WERI-Rb-1 (cell line): ENCODE measurements at regions not wholly inside any gene's neighbourhood (a gene's known extent, or its start where the extent isn't known, plus 50 kb on each side); places are given as distances from the start of the nearest gene placed in this dataset.
"Not testable (repeated sequence)": the region's sequence is repeated elsewhere in the genome, so short reads cannot be mapped to it uniquely, and the experiment has no call there.

Experiments
- DNase-seq: peaks from one replicate; pipeline ENCODE4 v3.0.0-alpha.2; 2020
- H3K27ac ChIP-seq: fragments of 250-450 bp; sonication (Bioruptor Pico); 2 replicates; pipeline ENCODE4 v1.5.1; 2020; ENCODE audit warnings: mild to moderate bottlenecking, moderate library complexity
- H3K27me3 ChIP-seq: fragments of 250-450 bp; sonication (Bioruptor Pico); 2 replicates; pipeline ENCODE4 v1.5.1; 2021; ENCODE audit warnings: mild to moderate bottlenecking, low read depth, moderate library complexity; ENCODE audit not compliant: insufficient read depth, severe bottlenecking
- H3K36me3 ChIP-seq: fragments of 250-450 bp; sonication (Bioruptor Pico); 2 replicates; pipeline ENCODE4 v1.5.1; 2020; ENCODE audit warnings: mild to moderate bottlenecking, moderate library complexity
- H3K4me3 ChIP-seq: 2 replicates; pipeline ENCODE4 v1.5.1; 2011; ENCODE audit warnings: low read depth, mild to moderate bottlenecking, control low read depth, low read length
- H3K9me3 ChIP-seq: fragments of 250-450 bp; sonication (Bioruptor Pico); 2 replicates; pipeline ENCODE4 v1.5.1; 2021; ENCODE audit warnings: mild to moderate bottlenecking, moderate library complexity; ENCODE audit not compliant: severe bottlenecking
- CTCF ChIP-seq: IDR thresholded peaks from 2 replicates; pipeline ENCODE4 v1.5.1; 2011; ENCODE audit warnings: low read depth, mild to moderate bottlenecking, control low read depth, inconsistent platforms, low read length

DNA sequence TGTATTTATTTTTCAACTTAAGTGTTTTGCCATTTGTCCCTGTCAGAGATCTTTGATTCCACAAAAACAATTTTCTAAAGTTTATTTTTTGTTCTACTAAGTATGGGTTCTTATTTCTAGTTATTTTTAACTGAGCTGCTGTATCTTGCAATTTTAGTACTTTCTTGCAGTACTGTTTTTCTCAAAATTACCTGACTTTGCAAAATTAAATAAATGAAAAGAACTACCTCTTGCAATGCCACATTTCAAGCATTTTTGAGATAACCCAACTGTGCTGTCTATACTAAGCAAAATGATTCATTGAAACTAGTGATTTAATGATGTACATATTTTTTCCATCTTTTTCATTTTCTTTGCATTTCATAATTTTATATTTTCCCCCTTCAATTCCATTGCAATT lies 71.5 kb upstream of the ADGRL2 start:
- Histone ChIP-seq H3K4me3 (no peak overlapping the region), H3K27ac (no peak overlapping the region), H3K36me3 (no peaks in the 10 kb centered on the region), H3K27me3 (no peaks in the 10 kb centered on the region), H3K9me3 (no peaks in the 10 kb centered on the region)
- TF ChIP-seq CTCF, result no peak
- no peak for DNase-seq

GRCh38 chr1:81725823-81726222 lies 74.9 kb upstream of the ADGRL2 start:
- no peak for TF ChIP-seq CTCF
- H3K4me3 ChIP-seq, result no peak overlapping the region
- no peaks in the 10 kb centered on the region for H3K9me3 ChIP-seq
- no peak for DNase-seq
- H3K27me3 ChIP-seq, result no peaks in the 10 kb centered on the region
- no peak overlapping the region for H3K27ac ChIP-seq
- no peaks in the 10 kb centered on the region for H3K36me3 ChIP-seq

DNA sequence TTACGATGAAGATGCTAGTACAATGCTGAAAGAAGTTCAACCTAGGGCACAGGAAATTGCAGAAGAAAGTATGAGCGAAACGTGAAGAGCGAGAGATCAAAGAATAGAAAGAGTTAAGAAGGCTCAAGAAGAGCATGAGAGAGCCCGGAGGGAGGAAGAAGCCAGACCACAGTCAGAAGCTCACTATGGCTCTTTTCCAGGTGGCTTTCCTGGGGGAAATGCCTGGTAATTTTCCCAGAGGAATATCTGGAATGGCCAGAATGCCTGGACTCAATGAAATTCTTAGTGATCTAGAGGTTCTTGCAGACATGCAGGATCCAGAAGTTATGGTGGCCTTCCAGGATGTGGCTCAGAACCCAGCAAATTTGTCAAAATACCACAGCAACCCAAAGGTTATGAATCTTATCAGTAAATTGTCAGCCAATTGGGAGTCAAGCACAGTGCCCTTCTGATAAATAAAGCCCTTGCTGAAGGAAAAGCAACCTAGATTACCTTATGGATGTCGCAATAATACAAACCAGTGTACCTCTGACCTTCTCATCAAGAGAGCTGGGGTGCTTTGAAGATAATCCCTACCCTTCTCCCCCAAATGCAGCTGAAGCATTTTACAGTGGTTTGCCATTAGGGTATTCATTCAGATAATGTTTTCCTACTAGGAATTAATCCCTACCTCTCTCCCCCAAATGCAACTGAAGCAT lies 78.0 kb upstream of the ADGRL2 start:
- not testable (repeated sequence) for H3K27ac ChIP-seq, DNase-seq, H3K27me3 ChIP-seq, H3K4me3 ChIP-seq, H3K9me3 ChIP-seq, H3K36me3 ChIP-seq

DNA sequence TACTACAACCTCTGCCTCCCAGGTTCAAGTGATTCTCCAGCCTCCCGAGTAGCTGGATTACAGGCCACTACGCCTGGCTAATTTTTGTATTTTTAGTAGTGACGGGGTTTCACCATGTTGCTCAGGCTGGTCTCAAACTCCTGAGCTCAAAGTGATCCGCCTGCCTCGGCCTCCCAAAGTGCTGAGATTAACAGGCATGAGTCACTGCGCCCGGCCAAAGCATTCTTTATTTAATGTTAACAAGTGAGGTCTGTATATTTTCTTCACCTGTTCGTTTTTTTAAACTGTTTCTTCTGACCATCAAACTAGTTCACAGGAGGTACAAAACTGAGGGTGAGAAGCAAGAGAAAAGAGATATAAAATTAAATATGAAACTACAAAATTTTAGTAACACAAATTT lies 80.5 kb upstream of the ADGRL2 start:
- not testable (repeated sequence) for DNase-seq, H3K27me3 ChIP-seq, H3K27ac ChIP-seq, H3K9me3 ChIP-seq, H3K36me3 ChIP-seq, H3K4me3 ChIP-seq

GRCh38 chr1:81717230-81717629 lies 83.5 kb upstream of the ADGRL2 start:
- Histone ChIP-seq H3K27ac (no peak overlapping the region), H3K9me3 (no peaks in the 10 kb centered on the region), H3K36me3 (no peaks in the 10 kb centered on the region), H3K4me3 (no peak overlapping the region), H3K27me3 (no peaks in the 10 kb centered on the region)
- DNase-seq, result no peak
- TF ChIP-seq CTCF, result no peak

- Histone ChIP-seq H3K4me3 (no peak overlapping the region), H3K36me3 (no peaks in the 10 kb centered on the region), H3K9me3 (no peaks in the 10 kb centered on the region), H3K27ac (no peak overlapping the region), H3K27me3 (no peaks in the 10 kb centered on the region)
- no peak for TF ChIP-seq CTCF
- DNase-seq, result no peak
These were observed 85.3 kb upstream of the ADGRL2 start for GRCh38 chr1:81715391-81715790.

- DNase-seq, result no peak
- no peak overlapping the region for H3K27ac ChIP-seq
- no peaks in the 10 kb centered on the region for H3K36me3 ChIP-seq
- no peak for TF ChIP-seq CTCF
- no peak overlapping the region for H3K4me3 ChIP-seq
- no peaks in the 10 kb centered on the region for H3K9me3 ChIP-seq
- no peaks in the 10 kb centered on the region for H3K27me3 ChIP-seq
These were observed 86.1 kb upstream of the ADGRL2 start for GRCh38 chr1:81714636-81715035.
